Parathyroid adenoma (tissue), 2 donors: ENCODE measurements at regions not wholly inside any gene's neighbourhood (a gene's known extent, or its start where the extent isn't known, plus 50 kb on each side); places are given as distances from the start of the nearest gene placed in this dataset.
"Not testable (repeated sequence)": the region's sequence is repeated elsewhere in the genome, so short reads cannot be mapped to it uniquely, and the experiment has no call there.

ENCODE experiments used
- H2AFZ ChIP-seq: fragments of 300-600 bp; sonication (generic); one replicate; pipeline ENCODE4 v1.7.0; 2017; ENCODE audit warnings: antibody characterized with exemption, mild to moderate bottlenecking
- H3K27ac ChIP-seq: fragments of 300-600 bp; sonication (generic); one replicate; pipeline ENCODE4 v1.7.0; 2017
- H3K27me3 ChIP-seq: fragments of 300-600 bp; sonication (generic); one replicate; pipeline ENCODE4 v1.7.0; 2017; ENCODE audit warnings: low read length; ENCODE audit not compliant: control insufficient read depth, insufficient read depth
- H3K36me3 ChIP-seq: fragments of 300-600 bp; sonication (generic); one replicate; pipeline ENCODE4 v1.7.0; 2017; ENCODE audit warnings: low read length; ENCODE audit not compliant: control insufficient read depth, insufficient read depth
- H3K4me1 ChIP-seq: fragments of 300-600 bp; sonication (generic); one replicate; pipeline ENCODE4 v1.7.0; 2017; ENCODE audit warnings: control low read depth
- H3K4me2 ChIP-seq: fragments of 300-600 bp; sonication (generic); one replicate; pipeline ENCODE4 v1.7.0; 2017; ENCODE audit warnings: low read length
- H3K4me3 ChIP-seq: fragments of 300-600 bp; sonication (generic); one replicate; pipeline ENCODE4 v1.7.0; 2017; ENCODE audit warnings: low read depth, low read length
- H3K79me2 ChIP-seq: fragments of 300-600 bp; sonication (generic); one replicate; pipeline ENCODE4 v1.7.0; 2017; ENCODE audit warnings: control low read depth
- H3K9ac ChIP-seq: fragments of 300-600 bp; sonication (generic); one replicate; pipeline ENCODE4 v1.7.0; 2017; ENCODE audit warnings: mild to moderate bottlenecking
- H3K9me3 ChIP-seq: fragments of 300-600 bp; sonication (generic); one replicate; pipeline ENCODE4 v1.7.0; 2017; ENCODE audit warnings: low read length; ENCODE audit not compliant: control insufficient read depth
- CTCF ChIP-seq: fragments of 300-600 bp; sonication (generic); IDR thresholded peaks from one replicate; pipeline ENCODE4 v1.7.0; 2017; ENCODE audit warnings: antibody characterized with exemption, mild to moderate bottlenecking
- donor health status: primary hyperparathyroidism.

DNA sequence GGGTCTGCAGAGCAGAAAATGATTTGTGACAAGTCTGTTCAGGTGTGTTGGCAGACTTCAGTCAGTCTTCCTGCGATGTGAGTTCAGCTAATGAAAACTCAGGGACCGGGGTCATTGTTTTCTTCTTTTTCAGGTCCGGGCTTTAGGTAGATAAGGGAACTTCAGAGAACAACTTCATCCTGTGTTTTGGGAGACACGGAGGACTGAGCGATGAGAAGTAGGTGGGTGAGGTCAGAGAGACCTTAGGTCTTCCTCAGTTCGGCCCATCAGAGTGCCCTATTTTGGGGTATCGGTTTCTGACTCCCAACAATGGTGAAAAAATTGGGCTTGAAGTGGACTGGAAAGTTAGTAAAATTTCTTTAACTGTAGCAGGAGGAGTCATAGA is 88.9 kb upstream of the ATF7IP2 start:
- Histone ChIP-seq H2AFZ (no peak overlapping the region), H3K9ac (no peak overlapping the region), H3K4me3 (no peak overlapping the region), H3K4me2 (no peak overlapping the region), H3K4me1 (no peaks in the 10 kb centered on the region), H3K27ac (no peak overlapping the region), H3K36me3 (no peaks in the 10 kb centered on the region), H3K9me3 (no peaks in the 10 kb centered on the region), H3K27me3 (no peaks in the 10 kb centered on the region), H3K79me2 (no peaks in the 10 kb centered on the region)
- TF ChIP-seq CTCF, result no peak

DNA sequence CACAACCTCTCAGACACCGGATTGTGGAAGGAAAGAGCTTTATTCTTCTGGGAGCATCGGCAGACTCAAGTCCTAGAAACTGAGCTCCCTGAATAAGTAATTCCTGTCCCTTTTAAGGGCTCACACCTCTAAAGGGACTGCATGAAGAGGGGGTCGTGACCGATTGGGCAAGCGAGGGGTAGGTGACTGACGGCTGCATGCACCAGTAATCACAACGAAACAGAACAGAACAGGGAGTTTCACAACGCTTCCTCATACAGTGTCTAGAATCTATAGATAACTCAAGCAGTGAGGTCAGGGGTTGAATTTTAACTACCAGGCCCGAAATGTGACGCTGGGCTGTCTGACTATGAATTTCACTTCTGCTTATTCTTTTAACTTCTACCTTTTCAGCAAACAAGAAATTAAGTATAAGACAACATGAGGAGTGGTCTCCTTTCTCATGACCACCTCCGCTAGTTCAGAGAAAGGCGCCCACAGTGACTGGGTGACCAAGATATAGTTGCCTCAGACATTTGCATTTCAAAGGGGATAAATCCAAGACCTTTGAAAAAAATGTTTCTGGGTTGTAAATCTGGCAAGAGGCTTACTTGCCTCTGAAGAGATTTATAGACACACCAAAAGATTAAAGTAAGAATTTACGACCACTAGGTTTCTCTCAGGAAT is 88.4 kb upstream of the ATF7IP2 start:
- no peak overlapping the region for H3K4me3 ChIP-seq
- no peaks in the 10 kb centered on the region for H3K4me1 ChIP-seq
- no peaks in the 10 kb centered on the region for H3K36me3 ChIP-seq
- no peaks in the 10 kb centered on the region for H3K9me3 ChIP-seq
- no peak overlapping the region for H3K27ac ChIP-seq
- no peak for TF ChIP-seq CTCF
- H3K9ac ChIP-seq, result no peak overlapping the region
- H2AFZ ChIP-seq, result no peak overlapping the region
- H3K4me2 ChIP-seq, result no peak overlapping the region
- H3K79me2 ChIP-seq, result no peaks in the 10 kb centered on the region
- no peaks in the 10 kb centered on the region for H3K27me3 ChIP-seq

- Histone ChIP-seq H3K27me3 (no peaks in the 10 kb centered on the region), H3K4me2 (no peak overlapping the region), H3K36me3 (no peaks in the 10 kb centered on the region), H2AFZ (no peak overlapping the region), H3K9me3 (no peaks in the 10 kb centered on the region), H3K27ac (no peak overlapping the region), H3K9ac (no peak overlapping the region), H3K4me3 (no peak overlapping the region), H3K79me2 (no peaks in the 10 kb centered on the region), H3K4me1 (no peaks in the 10 kb centered on the region)
- TF ChIP-seq CTCF, result no peak
Observed at GRCh38 chr16:10300905-10301304, 85.0 kb upstream of the ATF7IP2 start.

DNA sequence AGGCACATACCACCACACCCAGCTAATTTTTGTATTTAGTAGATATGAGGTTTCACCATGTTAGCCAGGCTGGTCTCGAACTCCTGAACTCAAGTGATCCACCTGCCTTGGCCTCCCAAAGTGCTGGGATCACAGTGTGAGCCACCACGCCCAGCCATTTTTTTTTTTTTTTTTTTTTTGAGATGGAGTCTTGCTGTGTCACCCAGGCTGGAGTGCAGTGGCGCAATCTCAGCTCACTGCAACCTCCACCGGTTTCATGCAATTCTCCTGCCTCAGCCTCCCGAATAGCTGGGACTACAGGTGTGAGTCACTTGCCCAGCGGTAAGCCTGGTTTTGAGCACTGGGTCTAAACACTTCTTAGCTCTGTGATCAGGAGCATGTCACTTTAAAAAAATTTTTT is 84.3 kb upstream of the ATF7IP2 start:
- not testable (repeated sequence) for H3K4me2 ChIP-seq, H3K4me3 ChIP-seq, H3K27me3 ChIP-seq, H2AFZ ChIP-seq, H3K27ac ChIP-seq, H3K9me3 ChIP-seq, H3K36me3 ChIP-seq, H3K79me2 ChIP-seq, H3K4me1 ChIP-seq, H3K9ac ChIP-seq

DNA sequence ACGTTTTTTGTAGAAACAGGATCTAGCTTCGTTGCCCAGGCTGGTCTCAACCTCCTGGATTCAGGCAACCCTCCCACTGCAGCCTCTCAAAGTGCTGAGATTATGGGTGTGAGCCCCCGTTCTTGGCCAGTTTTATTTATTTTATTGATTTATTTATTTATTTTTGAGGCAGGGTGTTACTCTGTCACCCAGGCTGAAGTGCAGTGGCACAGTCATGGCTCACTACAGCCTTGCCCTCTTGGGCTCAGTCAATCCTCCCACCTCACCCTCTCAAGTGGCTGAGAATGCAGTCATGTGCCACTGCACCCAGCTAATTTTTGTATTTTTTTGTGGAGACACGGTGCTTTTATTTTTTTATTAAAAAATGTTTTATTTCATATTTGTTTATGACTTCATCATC is 79.9 kb upstream of the ATF7IP2 start:
- Histone ChIP-seq H3K27me3 (no peaks in the 10 kb centered on the region), H3K9ac (no peak overlapping the region)
- no peak for TF ChIP-seq CTCF

More for the DNA sequence above, 79.9 kb upstream of the ATF7IP2 start:
- no peaks in the 10 kb centered on the region for H3K79me2 ChIP-seq
- H3K9me3 ChIP-seq, result no peaks in the 10 kb centered on the region
- H2AFZ ChIP-seq, result no peak overlapping the region
- H3K36me3 ChIP-seq, result no peaks in the 10 kb centered on the region
- H3K27ac ChIP-seq, result no peak overlapping the region
- H3K4me2 ChIP-seq, result no peak overlapping the region
- no peaks in the 10 kb centered on the region for H3K4me1 ChIP-seq
- H3K4me3 ChIP-seq, result no peak overlapping the region
